GM10248 (cell line): ENCODE measurements at regions not wholly inside any gene's neighbourhood (a gene's known extent, or its start where the extent isn't known, plus 50 kb on each side); places are given as distances from the start of the nearest gene placed in this dataset.

Experiments
- CTCF ChIA-PET: fragments of 300-600 bp; sonication (Branson Sonifier 250); formaldehyde crosslinking; extraction: SDS; loops from one replicate; lab custom pipeline; 2021; ENCODE audit warnings: antibody characterized with exemption; lab: Yijun Ruan, JAX
- POLR2A ChIA-PET: fragments of 350-650 bp; sonication (Branson Sonifier 250); formaldehyde crosslinking; extraction: SDS; loops from one replicate; lab custom pipeline; 2020; ENCODE audit warnings: antibody characterized with exemption; lab: Yijun Ruan, JAX
- DNase-seq: peaks from one replicate; pipeline ENCODE4 v3.0.0; 2012; ENCODE audit errors: extremely low spot score
- CTCF ChIP-seq: IDR thresholded peaks from 2 replicates; pipeline ENCODE4 v1.5.1; 2012; ENCODE audit warnings: mild to moderate bottlenecking, low read depth; ENCODE audit errors: extremely low read depth, missing control alignments, control extremely low read depth

GRCh38 chr11:128407962-128408361, 179.4 kb downstream of the ETS1 start:
- DNase-seq: no peak
- no peak for TF ChIP-seq CTCF
- ChIA-PET POLR2A (no interaction called here), CTCF (interaction anchor here (1.3 to 2.3 kb wide), 5 partner anchors 8 to 85 kb away, joined by 3 to 9 read pairs (median 5); no protein-coding TSS in a partner anchor)

DNA sequence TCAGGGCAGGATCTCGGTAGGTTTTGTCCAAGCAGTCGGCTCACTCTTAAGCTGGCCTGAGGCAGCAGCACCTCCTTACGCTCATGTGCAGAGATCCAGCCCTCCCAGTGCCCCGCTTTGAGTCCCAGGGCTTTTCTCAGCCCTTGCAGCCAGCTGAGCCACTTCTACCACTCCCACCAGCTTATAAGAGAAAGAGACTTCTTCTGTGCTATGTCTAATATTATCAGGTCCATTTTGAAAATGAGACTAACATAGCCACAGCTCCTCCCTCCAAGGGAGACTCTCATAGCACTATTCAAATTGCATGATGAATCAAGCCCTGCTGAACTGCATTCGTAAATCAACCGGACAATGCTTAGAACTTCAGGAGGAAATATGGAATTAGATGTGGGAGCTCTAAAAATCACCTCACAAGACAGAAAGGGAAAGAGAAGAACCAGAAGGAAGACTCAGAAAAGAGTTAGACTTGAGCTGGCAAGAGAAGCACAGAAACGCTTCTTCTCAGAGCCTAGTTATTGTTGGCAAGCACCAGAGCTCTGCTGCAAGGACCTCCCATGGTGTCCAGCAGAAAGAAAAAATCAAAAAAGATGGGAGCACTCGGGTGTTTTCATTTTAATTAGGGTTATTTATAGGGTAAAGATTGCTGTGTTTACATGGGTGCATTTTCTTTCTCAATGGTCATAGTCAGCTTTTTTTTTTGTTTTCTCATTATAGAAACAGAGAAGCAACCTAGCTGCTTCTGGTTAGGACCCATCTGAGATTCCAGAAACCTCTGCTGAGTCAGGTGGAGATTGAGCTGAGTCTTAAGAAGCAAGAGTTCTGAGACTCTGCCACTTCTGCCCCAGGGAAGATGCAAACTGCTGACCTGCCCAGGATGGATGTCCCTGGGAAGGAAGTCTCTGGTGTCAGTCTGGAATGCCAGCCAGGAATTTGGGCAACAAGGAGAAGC, 181.4 kb downstream of the ETS1 start:
- TF ChIP-seq CTCF: no peak
- ChIA-PET CTCF (interaction anchor here (1.0 to 2.3 kb wide), 2 partner anchors 13 to 72 kb away, joined by 3 to 6 read pairs; no protein-coding TSS in a partner anchor), POLR2A (no interaction called here)

GRCh38 chr11:128405112-128405511, 182.2 kb downstream of the ETS1 start:
- ChIA-PET CTCF (interaction anchor here (2.3 kb wide), 1 partner anchor 14 kb away, joined by 6 read pairs; no protein-coding TSS in a partner anchor), POLR2A (no interaction called here)
- TF ChIP-seq CTCF: no peak
- DNase-seq: no peak

More for the DNA sequence above, 181.4 kb downstream of the ETS1 start:
- no peak for DNase-seq

DNA sequence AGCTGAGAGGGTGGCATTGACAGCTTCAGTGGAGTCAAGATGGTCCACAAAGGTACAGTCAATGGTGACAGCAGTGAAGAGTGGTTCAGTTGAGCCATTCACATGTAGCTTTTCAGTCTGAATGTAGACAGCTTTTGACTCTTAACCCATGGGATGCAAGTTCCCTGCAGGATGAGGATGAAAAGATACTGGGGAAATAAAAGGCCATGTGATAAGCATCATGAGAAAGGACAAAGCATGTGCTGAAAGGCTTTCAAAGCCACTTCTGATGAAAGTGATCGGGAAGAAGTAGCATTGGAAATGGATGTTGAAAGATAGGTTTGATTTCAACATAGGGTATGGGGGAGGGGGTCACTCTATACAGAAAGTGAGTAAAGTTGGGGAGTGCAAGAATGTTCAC, 182.9 kb downstream of the ETS1 start:
- CTCF ChIA-PET: interaction anchor here (1.9 to 2.3 kb wide), 2 partner anchors 14 to 226 kb away, joined by 4 to 6 read pairs; no protein-coding TSS in a partner anchor
- POLR2A ChIA-PET: no interaction called here
- TF ChIP-seq CTCF: no peak
- DNase-seq: no peak

DNA sequence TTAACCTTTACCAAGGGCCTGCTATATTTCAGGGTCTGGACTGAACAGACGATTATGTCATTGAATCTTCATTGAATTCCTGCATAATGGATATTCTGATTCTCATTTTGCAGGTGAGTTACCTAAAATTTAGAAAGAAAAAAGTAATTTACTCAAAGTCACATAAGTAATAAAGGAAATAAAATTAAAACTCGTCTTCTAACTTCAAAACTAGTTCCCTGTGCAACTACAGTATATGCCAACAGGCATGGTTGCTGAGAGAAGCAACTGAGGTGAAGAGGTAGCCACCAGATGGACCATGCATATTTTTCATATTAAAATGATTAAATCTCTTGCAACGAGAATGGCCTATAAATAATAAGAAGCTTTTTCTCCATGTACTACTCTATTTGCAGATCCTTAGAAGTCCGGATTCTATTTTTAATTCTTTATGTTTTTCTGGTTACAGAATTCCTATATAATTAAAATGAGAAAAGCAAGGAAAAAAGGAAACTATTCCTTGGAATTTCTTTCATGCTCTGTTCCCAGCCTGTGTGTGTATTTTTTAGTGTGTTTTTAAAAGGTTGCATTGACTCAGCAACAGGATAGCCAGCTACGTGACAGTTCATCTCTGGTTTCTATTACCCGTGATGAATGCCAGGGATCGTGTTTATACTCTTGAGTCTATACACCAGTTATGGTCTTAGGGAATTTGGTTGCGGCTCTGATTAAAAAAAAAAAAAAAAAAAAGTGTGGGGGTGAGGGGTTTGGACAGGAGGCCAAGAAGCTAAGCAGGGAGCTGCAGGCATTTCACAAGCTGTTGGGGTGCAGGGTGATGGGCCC, 186.8 kb downstream of the ETS1 start:
- CTCF ChIA-PET: interaction anchor here (0.9 to 4.5 kb wide), 13 partner anchors 8 to 448 kb away, joined by 3 to 13 read pairs (median 4); no protein-coding TSS in a partner anchor
- POLR2A ChIA-PET: no interaction called here
- DNase-seq: no peak
- TF ChIP-seq CTCF: no peak
